ENCODE measurements at regions not wholly inside any gene's neighbourhood (a gene's known extent, or its start where the extent isn't known, plus 50 kb on each side); places are given as distances from the start of the nearest gene placed in this dataset.
A peak's percentile ranks its signal among the peaks of the same experiment; 100 is the strongest.

DNA sequence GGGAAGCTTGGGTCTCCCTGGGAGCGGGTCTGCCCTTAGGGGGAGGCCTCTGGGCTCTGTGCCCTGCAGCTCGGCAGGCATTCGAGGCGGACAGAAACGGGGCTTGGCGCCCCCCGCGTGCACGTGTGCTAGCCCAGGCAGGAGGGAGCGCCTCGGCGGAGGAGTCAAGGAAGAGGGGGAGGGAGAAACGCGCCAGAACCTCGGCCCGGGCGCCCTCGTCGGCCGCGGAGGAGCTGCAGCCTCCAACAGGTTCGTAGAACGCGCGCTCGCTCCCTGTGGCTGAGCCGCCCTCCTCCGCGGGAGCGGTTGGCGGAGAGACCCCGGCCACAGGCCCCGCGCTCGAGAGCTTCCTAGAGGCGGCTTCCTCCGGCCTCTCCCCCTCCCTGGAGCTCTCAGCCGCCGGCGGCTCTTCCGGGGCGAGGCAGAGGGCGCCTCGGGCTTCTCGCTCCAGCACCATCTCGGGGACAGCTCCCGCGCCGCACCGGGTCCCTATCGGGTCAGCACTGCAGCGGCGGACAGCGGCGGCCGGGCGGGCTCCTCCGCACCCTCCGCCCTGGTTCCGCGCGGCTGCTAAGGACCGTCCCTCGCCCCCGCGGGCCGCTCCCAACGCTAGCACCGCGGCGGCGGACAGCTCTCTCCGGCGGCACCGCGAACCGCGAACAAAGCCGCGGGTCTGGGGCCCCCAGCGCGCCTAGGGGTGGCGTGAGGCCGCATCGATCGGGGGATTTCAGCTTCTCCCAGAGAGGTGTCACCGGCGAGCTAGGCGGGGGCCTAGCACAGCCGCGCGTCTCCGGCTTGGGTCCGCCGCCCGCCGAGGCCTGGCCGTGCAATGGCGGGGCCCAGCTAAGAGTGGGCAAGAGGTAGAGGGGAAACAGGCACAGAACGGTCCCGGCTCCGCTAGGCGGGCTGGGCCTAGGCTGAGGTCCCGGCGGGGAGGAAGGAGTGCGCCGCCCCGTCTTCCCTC lies 74.6 kb upstream of the CPLX2 start:
- peak in 1 of 2 donors; percentile 62 for TF ChIP-seq POLR2AphosphoS5 (IDR thresholded peaks at IDR 0.05)
- no peak for TF ChIP-seq CTCF (IDR thresholded peaks at IDR 0.05)
- TF ChIP-seq POLR2A (IDR thresholded peaks at IDR 0.05; ENCODE audit: low read depth): no peak
- no peak for TF ChIP-seq EP300 (IDR thresholded peaks at IDR 0.05)
